ENCODE measurements at regions not wholly inside any gene's neighbourhood (a gene's known extent, or its start where the extent isn't known, plus 50 kb on each side); places are given as distances from the start of the nearest gene placed in this dataset.
"Not testable (repeated sequence)": the region's sequence is repeated elsewhere in the genome, so short reads cannot be mapped to it uniquely, and the experiment has no call there.

DNA sequence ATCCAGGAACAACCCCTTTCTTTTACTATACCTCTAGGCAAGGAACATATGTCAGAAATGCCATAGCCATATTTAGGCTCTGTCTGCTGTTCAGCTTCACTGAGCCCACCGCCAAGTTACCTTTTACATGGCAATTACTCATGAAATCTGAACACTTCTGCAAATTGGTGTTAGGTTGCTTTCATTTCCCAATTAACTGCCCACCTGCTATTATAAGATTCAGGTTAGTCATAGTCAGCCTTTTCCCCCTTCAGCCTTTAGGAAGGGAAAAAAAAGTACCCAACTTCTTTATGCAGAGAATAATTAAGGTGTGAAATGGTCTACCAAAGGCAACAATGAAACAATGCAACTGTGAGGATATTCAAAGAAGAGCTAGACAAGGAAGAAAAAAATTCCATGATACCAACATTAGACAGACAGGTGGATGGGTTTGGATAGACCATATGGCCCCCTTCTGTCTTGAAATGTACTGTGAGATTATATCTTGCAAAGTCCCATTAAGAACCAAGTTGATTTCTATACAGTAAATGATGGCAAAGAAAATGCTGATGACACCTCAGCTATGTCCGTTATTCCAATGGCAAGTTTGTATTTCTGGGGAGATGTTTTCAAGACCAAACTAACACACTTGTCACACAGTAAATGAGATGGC is 442.1 kb upstream of the NRP1 start:
- no peak for DNase-seq

DNA sequence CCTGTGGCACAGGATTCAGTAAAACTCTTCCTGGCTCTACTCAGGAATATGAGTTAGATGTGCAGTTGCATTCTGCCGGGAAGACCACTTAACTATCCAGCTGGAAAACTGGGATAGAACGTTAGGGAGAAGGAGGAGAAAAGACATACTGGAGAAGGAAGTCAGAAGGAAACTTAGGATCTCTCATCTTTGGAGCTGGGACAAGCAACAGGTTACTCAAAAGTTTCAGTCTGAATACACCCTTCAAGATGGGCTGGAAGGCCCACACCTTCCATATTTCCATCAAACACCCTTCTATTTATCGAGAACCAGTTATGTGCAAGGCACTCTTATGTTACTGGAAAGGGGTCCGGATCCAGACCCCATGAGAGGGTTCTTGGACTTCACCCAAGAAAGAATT is 440.4 kb upstream of the NRP1 start:
- DNase-seq = no peak

DNA sequence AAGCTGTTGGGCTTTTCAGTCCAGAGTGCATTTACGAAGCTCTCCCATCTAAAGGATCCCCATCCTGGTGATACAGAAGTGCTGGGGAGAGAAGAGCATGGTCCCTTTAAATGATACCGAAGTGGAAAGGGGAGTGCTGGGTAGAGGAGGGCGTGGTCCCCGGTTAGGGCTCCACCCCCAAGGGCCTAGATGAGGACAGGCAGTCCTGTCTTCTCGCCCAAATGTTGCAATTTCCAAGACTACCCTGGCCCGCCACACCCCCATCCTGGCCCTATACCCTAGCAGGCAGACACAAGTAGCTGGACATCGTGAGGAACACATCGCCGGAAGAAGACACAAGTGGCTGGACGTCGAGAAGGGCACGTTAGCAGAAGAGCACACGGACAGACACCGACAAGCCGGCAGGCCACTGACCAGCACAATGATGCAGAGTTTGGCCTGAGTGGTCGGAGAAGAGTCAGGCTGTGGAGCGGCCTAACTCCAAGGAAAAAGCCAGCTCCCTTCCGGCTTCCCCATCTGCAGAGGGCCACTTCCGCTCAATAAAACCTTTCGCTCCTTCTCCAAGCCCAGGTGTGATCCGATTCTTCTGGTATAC is 439.5 kb upstream of the NRP1 start:
- no peak for DNase-seq

DNA sequence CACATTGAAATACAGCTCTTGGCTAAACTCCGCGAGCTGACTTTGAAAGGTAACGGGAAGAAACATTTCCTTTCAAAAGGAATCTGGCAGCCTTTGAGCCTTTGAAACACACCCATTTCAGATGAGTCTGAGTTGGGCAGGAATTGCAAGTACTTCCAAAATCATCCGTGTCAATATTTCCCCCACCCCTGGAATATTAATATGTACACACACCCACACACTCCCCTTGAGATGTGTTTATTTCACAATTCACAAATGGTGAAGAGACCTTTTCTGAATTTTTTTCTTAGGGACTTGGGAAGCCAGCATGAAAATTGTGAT is 438.7 kb upstream of the NRP1 start:
- no peak for DNase-seq

DNA sequence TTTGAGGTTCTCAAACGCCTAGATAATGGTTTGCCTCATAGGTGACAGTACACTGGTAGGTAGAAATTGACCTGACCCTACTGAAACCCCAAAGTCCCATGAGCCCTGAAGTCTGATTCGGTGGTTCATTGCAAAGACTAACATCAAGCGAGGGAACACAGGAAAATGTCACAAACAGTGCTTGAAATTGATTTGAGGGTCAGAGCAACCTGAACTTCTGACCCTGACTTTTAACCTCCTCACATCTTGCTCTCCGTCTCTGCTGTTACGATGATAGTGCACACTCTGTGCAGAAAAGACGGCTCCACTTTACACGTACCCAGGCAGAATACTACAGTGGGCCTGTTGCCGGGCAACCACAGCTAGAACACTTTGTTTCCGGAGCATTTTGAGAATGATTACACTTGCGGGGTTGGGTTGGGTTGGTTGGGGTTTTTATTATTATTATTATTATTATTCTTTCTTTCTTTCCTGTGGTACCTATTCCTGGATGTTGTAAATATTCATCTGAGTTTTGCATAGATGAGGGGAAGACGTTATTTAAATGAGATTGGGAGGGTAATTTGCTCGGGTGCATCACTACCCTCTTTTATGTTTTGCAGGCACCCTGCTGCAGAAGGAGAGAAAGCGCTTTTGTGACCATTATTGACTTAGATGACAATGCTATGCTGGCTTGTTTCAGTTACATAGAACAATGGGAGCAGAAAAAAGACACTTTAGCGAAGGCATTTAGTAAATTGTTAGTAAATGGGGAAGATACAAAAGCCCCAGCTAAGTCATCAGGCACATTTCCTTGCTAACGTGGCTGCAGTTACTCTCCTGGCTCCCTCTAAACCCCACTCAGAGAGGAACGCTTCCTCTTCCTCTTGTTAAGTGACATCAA is 438.1 kb upstream of the NRP1 start:
- DNase-seq = no peak

DNA sequence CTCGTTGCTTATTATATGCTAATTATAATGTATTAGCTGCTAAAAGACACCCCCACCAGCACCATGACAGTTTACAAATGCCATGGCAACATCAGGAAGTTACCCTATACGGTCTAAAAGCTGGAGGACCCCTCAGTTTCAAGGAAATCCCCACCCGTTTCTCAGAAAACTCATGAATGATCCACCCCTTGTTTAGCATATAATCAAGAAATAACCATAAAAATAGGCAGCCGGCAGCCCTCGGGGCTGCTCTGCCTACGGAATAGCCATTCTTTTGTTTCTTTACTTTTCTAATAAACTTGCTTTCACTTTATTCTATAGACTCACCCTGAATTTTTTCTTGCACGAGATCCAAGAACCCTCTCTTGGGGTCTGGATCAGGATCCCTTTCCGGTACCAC is 437.4 kb upstream of the NRP1 start:
- not testable (repeated sequence) for DNase-seq

DNA sequence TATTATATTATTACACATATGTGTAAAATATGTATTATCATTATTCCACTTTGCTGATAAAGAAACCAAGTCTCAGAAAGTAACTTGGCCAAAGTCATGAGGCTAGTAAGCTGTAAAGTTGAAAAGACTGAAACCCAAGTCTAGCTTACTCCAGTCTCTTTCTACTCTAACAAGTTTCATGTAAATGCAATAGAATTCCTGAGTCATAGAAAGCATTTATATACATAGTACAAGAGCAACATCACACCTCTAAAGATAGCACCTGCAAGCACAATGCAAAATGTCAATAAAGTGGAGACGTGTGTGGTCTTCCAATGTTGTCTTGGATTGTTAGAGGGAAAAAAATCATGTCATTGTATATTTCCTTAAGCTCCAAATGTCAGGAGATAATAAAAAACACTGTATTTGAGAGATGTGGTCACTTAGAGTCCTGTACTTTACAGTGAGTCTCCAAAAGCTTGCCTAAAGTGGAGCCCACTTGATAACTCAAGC is 430.3 kb upstream of the NRP1 start:
- DNase-seq = no peak

DNA sequence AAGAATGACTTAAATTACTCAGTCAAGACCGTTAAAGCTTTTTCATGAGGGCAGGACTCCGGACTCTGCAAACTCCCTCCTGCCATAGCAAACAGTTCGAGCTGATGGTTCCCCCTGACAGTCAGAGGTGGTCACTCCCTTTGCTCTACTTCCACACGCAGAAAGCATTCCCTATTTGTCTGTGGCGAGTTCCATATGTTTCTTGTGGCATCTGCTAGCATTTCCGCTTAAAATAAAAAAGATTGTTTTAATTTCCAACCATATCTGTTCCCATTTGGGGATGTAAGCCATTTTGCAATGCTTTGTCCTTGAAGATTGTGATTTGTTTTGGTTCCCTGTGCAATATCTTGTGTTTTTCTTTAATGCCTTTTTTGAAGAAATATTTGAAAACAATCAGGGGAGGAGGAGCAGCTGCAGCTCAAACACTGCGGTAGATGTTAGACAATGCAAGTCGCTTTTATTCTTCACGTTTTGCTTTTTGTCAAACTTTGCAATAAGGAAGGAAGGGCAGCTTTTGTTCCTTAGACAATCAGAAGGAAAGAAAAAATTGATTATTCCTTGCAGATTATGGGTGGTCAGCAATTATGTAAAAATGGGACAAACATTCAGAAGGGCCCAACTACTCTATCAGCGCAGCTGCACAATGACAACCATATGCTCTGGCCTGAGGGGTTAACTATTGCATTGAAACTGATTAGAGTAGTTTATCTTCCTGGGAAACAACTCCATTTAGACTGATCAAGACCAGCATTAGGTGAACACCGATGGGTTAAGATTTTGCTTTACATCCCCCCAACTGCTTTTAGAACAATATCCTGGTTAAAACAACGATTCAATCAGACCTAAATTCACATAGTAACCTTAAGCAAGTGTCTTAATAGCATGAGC is 425.8 kb upstream of the NRP1 start:
- no peak for DNase-seq

DNA sequence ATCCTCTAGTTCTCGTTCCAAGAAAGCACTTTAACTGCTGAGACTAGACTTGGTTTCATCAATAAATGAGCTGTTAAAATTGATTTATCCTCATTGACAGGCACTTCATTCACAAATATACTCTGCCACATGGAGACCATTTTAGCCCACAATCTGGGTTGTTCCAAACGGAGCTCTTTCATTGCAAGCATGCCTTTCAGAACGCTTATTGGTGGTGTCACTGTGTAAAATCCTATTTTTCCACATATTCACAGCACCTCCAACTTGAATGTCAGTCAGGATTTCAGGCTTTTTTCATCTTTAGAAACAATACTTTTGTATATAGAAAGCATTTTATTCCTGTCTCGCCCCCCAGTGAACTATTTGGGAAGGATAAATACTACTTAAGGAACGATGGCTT is 424.7 kb upstream of the NRP1 start:
- no peak for DNase-seq

DNA sequence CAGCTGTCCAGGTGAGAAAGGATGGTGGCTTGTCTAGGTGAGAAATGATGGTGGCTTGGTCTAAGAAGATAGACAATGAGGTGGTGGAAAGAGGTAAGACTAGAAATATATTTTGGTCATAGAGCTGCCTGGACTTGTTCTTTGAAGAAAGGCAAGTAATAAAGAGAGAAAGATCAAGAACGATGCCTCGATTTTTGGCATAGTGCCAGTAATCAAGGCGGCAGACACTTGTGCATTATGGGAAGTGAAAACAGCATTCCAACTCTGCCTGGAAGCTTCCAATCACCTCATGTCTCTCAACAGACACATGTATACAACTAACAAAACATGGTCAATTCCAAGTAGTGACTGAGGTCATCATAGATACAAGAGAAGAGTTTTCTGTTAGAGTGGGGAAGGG is 423.8 kb upstream of the NRP1 start:
- no peak for DNase-seq

DNA sequence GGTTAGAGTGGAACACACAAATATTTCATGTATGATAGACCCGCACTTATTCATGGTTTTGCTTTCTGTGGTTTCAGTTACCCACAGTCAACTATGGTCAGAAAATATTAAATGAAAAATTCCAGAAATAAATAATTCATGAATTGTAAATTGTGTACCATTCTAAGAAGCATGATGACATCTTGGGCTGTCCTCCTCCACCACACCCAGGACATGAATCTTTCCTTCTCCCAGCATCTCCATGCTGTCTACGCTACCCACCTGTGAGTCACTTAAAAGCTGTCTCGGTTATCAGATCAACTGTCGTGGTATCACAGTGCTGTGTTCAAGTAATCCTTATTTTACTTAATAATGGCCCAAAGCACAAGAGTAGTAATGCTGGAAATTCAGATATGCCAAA is 419.6 kb upstream of the NRP1 start:
- no peak for DNase-seq

DNA sequence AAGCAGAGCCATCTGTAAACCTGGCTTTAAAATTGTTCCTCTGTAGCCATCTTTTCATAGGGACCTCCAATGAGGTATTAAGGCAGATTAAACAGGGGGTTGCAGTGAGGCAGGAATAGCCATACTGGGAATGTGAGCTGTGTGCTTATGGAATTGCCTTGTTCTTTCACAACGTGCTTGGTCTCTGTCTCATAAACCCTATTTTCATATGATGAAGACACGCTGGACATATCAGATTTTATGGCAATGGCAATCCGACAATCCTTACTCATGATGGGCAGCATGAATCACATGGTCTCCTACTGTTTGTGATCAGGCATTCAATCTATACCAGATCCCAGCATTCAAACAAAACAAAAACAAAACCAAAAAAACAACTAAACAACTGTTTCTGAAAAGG is 418.9 kb upstream of the NRP1 start:
- DNase-seq = no peak

DNA sequence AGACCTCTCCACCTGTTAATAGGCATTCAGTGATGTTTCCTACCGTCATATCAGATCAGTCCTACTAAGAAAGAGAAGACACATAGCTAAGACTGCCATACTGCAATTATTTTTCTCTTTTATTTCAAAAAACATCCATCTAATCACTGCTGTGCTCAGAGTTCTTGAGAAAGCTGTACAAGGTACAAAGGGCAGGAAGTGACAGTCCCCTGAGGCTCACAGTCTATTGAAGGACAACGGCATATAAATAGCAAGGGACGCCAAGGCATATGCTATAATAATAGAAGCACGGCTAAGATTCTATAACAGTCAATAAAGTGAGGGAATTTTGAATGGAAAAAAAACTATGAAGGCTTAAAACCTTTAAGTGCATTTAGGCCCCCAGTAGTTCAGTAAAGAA is 415.3 kb upstream of the NRP1 start:
- DNase-seq = no peak

DNA sequence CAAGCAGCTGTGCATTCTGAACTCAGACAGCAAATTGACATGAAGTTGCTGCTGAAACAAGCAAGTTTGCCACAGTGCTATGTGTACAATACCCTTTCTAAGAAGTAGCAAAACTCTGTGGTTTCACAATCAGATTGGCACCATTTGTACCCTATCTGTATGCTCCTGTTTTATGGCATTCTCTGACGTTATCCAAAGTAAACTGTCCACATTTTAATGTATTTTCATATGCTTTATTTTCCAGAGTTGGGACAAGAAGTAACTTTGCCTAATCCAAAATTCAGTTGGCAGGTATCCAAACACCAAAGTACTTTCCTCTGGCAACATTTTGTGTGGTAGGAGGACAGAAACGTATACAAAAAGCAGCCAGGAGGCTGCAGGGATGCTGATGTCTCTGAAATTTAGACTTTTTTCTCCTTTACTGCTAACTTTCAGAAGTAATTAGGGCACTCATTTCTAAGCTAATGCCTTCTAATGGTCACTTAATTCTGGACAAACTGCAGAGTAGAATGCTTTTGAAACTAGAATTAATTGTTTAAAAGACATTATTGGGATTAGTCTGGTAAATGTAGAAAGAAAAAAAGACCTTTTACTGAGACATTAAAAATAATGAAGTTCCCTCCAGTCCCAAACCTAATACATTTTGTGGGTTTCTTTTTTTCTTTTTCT is 414.7 kb upstream of the NRP1 start:
- no peak for DNase-seq

DNA sequence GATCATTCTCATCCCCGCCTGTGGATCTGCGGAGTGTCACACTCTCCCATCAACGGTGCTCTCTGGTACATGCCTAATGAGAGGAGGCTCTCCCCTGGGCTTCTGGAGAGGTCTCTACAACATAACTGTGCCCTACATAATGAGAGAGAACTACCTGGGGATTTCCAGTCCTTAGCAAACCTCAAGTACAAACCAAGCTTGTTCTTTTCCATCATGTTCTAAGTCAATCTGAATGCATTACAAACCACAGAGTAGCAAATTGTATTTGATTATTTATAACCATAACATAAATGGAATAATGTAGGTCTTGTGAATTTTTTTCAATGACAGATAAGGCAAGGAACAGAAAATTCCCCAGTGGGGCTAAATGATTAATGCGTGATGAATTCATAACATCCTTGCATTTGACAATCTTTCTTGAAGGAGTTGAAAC is 412.4 kb upstream of the NRP1 start:
- no peak for DNase-seq

DNA sequence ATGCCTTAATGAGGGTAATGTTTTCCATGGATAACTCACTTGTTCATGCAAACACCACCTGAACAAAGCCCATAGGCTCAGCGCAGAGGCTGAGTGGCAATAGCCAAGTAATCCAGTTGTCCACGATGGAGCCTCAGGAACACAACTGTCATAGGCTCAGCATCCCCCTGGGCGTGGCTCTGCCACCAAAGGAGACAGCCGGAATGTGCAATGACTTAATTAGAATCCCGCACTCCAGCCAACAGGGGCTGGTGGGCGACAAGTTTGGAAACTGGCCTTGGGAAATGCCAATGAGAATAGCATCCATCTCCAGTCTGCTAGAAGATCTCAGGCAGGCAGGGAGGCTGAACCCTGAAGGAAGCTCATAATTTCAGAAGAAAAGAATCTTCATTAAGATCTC is 411.7 kb upstream of the NRP1 start:
- DNase-seq = no peak

DNA sequence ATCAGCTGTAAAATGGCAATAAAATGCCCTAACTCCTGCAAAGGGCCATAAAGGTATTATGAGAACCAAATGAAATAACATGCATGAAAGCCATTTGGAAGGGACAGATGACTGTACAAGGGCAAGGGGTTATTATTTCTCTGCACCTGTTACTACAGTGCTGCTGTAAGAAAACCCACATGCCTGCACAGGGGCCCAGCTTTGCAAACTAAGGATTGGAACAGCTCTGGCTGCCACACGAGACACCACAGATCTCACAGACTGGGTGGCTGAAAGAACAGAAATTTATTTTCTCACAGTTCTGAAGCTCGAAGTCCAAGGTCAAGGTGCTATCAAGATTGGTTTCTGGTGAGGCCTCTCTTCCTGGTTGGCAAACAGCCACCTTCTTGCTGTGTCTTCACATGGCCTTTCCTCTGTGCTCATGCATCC is 409.0 kb upstream of the NRP1 start:
- no peak for DNase-seq

DNA sequence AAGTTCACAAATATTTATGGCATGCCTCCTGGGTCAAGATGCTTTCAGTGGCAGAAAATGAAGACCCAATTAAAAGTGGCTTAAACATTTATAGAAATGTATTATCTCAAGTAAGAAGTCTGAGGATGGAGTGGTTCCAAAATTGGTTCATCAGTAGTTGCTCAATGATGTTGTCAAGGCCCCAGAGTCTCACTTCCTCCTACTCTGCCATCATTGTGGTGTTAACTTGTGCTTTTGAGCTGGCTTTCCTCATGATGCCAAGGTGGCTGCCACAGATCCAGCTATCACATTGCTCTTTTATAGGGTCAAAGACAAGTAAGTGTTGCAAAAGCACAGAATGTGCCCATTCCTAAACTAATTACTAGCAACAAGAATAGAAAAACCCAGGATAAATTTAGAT is 404.6 kb upstream of the NRP1 start:
- DNase-seq = no peak

DNA sequence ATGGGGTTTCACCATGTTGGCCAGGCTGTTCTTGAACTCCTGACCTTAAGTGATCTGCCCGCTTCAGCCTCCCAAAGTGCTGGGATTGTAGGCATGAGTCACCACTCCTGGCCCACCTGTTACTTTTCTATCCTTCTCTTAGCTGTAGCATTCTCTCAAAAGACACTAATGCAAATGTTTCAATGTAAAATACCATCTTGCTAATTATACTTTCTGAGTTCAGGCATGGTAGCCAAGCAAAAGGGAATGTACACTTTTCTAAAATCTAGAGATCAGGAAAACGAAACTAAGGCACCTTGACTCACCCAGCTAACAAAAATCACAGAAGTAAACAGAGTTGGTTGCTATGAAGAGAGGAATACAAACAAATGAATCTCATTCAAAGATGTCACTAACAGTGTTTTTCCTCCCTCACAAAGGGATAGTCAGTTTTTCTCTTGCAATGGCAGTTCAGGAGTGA is 401.0 kb upstream of the NRP1 start:
- no peak for DNase-seq

DNA sequence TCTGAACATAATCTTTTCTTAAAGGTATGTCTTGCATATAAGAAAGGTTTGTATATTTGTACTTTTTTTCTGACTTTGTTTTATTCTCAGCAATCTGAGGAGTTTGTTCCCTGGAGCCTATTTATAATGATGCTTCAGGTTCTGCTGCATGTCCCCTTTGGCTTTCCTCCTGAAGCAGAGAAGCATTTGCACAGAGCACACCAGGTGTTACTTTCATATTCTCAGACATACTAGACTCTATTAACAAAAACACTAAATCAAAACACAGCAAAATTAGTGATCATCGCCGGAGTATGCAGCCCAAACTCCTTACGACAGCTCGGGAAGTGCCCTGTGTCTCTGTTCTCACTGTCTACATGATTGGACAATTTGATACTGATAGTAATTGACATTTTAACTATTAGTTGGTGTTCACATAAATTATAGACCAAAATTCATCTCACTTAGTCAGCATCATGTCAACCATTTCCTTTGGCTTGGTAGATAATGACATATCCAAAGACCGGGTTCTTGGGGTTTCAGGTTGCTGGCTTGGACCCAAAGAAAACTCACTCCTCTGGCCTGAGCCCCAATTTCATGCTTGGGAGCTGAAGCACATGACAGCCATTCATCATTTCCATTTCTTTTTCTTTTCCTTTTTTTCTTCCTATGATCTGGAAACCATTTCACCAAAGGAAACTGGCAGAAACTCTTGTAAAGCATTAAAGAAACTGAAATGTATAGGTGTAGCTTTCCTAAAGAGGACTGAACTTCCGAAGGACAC is 400.1 kb upstream of the NRP1 start:
- no peak for DNase-seq

DNA sequence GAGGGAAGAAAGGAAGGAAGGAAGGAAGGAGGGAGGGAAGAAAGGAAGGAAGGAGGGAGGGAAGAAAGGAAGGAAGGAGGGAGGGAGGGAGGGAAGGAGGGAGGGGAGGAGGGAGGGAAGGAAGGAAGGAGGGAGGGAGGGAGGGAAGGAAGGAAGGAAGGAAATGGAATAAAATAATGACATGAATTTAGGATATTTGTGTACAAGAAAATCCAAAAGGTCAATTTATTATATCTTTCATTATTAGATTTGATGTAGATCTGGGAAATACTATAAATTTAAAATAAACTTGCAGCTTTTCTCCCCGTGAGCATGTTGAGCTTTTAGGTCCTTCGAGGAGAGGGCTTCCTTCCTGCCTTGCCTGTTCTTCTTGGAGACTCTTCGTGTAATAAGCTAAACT is 398.6 kb upstream of the NRP1 start:
- no peak for DNase-seq

All from activated gamma-delta T cell (primary cell).